GM13977 (cell line): ENCODE measurements at regions not wholly inside any gene's neighbourhood (a gene's known extent, or its start where the extent isn't known, plus 50 kb on each side); places are given as distances from the start of the nearest gene placed in this dataset.
"Not testable (repeated sequence)": the region's sequence is repeated elsewhere in the genome, so short reads cannot be mapped to it uniquely, and the experiment has no call there.

Experiments used
- DNase-seq: peaks from one replicate; pipeline ENCODE4 v3.0.0; 2012; ENCODE audit warnings: low spot score
- CTCF ChIP-seq: IDR thresholded peaks from 2 replicates; pipeline ENCODE4 v1.5.1; 2012; ENCODE audit warnings: mild to moderate bottlenecking, control low read depth; ENCODE audit not compliant: insufficient read depth; ENCODE audit errors: extremely low read depth, missing control alignments
- in situ Hi-C: fragments of 300-500 bp; cut with MboI; formaldehyde crosslinking; loops from one replicate; pipeline ENCODE4 v1.12.0; 2022; ENCODE audit warnings: low sequenced_read_pairs, low pct_unique_long_range_greater_than_20kb, mixed read lengths, inconsistent platforms; ENCODE audit not compliant: unreplicated experiment

GRCh38 chrX:40855932-40856515, 120.7 kb upstream of the MED14 start:
- no peak for TF ChIP-seq CTCF
- DNase-seq = no peak
- in situ Hi-C loops = no loop called here

GRCh38 chrX:40861952-40862554, 126.7 kb upstream of the MED14 start:
- DNase-seq, in situ Hi-C loops: not testable (repeated sequence)

GRCh38 chrX:40863260-40863659, 127.9 kb upstream of the MED14 start:
- in situ Hi-C loops, DNase-seq: not testable (repeated sequence)

GRCh38 chrX:40863671-40864070, 128.3 kb upstream of the MED14 start:
- no peak for TF ChIP-seq CTCF
- in situ Hi-C loops = no loop called here
- DNase-seq = no peak

- no peak for TF ChIP-seq CTCF
- in situ Hi-C loops = no loop called here
- no peak for DNase-seq
These were observed 129.6 kb upstream of the MED14 start for GRCh38 chrX:40864972-40865371.

GRCh38 chrX:40866893-40867292, 131.6 kb upstream of the MED14 start:
- in situ Hi-C loops = no loop called here
- no peak for DNase-seq
- TF ChIP-seq CTCF = no peak

GRCh38 chrX:40867352-40867751, 132.0 kb upstream of the MED14 start:
- in situ Hi-C loops = no loop called here
- DNase-seq = no peak
- no peak for TF ChIP-seq CTCF

GRCh38 chrX:40868868-40869267, 133.5 kb upstream of the MED14 start:
- in situ Hi-C loops = no loop called here
- no peak for DNase-seq
- no peak for TF ChIP-seq CTCF

GRCh38 chrX:40870982-40871381, 135.6 kb upstream of the MED14 start:
- in situ Hi-C loops = loop anchor here (10.0 kb wide), 1 partner anchor 244 kb away; no protein-coding TSS in a partner anchor
- not testable (repeated sequence) for DNase-seq
